CD14-positive monocyte (primary cell): ENCODE measurements at regions not wholly inside any gene's neighbourhood (a gene's known extent, or its start where the extent isn't known, plus 50 kb on each side); places are given as distances from the start of the nearest gene placed in this dataset.
A peak's percentile ranks its signal among the peaks of the same experiment; 100 is the strongest.

ENCODE experiments used
- DNase-seq, 3 donors: peaks; one replicate each; pipeline ENCODE4 v3.0.0-alpha.2; 2011 to 2022
- H2AFZ ChIP-seq: 2 replicates; pipeline ENCODE4 v1.6.0; 2012; ENCODE audit warnings: mild to moderate bottlenecking, low read depth, low read length, inconsistent platforms; ENCODE audit not compliant: insufficient read depth, poor library complexity, severe bottlenecking
- H3K27ac ChIP-seq, 2 donors: 1 replicate in 1 of 2; 2 replicates in 1 of 2; pipeline ENCODE4 v1.5.1; 2012 to 2013; ENCODE audit warnings: low read length in 2 of 2, control low read depth in 1 of 2, inconsistent platforms in 1 of 2, low read depth in 1 of 2, mild to moderate bottlenecking in 1 of 2
- H3K27me3 ChIP-seq, 2 donors: one replicate each; pipeline versions ENCODE4 v1.6.0 to v1.6.1; 2011 to 2013; ENCODE audit warnings: low read length in 2 of 2; ENCODE audit not compliant: control insufficient read depth in 2 of 2, insufficient read depth in 2 of 2
- H3K36me3 ChIP-seq, 2 donors: replicated peaks in 1 of 2; 1 replicate in 1 of 2; 2 replicates in 1 of 2; pipeline versions ENCODE4 v1.5.1 to v1.6.1; 2012 to 2013; ENCODE audit warnings: low read length in 2 of 2, control low read depth in 1 of 2, inconsistent platforms in 1 of 2, mild to moderate bottlenecking in 1 of 2; ENCODE audit not compliant: insufficient read depth in 2 of 2, control insufficient read depth in 1 of 2
- H3K4me1 ChIP-seq, 2 donors: 1 replicate in 1 of 2; 2 replicates in 1 of 2; pipeline versions ENCODE4 v1.5.1 to v1.6.1; 2012 to 2013; ENCODE audit warnings: low read length in 2 of 2, control low read depth in 1 of 2, inconsistent platforms in 1 of 2, mild to moderate bottlenecking in 1 of 2, moderate library complexity in 1 of 2; ENCODE audit not compliant: insufficient read depth in 2 of 2, control insufficient read depth in 1 of 2
- H3K4me2 ChIP-seq: replicated peaks from 2 replicates; pipeline ENCODE3; 2012; ENCODE audit warnings: low read length, moderate library complexity, mild to moderate bottlenecking; ENCODE audit not compliant: poor library complexity, severe bottlenecking; ENCODE audit errors: extremely low read depth
- H3K4me3 ChIP-seq, 3 experiments: fragments of 200-600 bp in 1 of 3; sonication (generic) in 1 of 3; replicated peaks in 1 of 3; 1 replicate in 2 of 3; 2 replicates in 1 of 3; pipeline ENCODE4 v1.5.1; 2011 to 2013; ENCODE audit warnings: low read length in 3 of 3, mild to moderate bottlenecking in 3 of 3, control low read depth in 2 of 3, low read depth in 2 of 3, inconsistent platforms in 1 of 3, moderate library complexity in 1 of 3
- H3K79me2 ChIP-seq: 2 replicates; pipeline ENCODE4 v1.6.0; 2012; ENCODE audit warnings: mild to moderate bottlenecking, control low read depth, inconsistent platforms, low read length, moderate library complexity; ENCODE audit not compliant: insufficient read depth
- H3K9ac ChIP-seq: 2 replicates; pipeline ENCODE4 v1.6.0; 2017; ENCODE audit warnings: low read length, mild to moderate bottlenecking; ENCODE audit not compliant: insufficient read depth, poor library complexity, severe bottlenecking
- H3K9me3 ChIP-seq, 2 donors: replicated peaks in 1 of 2; 1 replicate in 1 of 2; 2 replicates in 1 of 2; pipeline versions ENCODE4 v1.5.1 to v1.6.1; 2012 to 2013; ENCODE audit warnings: low read length in 2 of 2, control low read depth in 1 of 2; ENCODE audit not compliant: control insufficient read depth in 1 of 2, insufficient read depth in 1 of 2
- H4K20me1 ChIP-seq: 2 replicates; pipeline ENCODE4 v1.6.0; 2012; ENCODE audit warnings: mild to moderate bottlenecking, low read length, control low read depth, moderate library complexity; ENCODE audit not compliant: insufficient read depth
- H3K27ac Mint-ChIP-seq, 7 donors: one replicate each; pipeline ENCODE4 v1.8.0; 2020; ENCODE audit warnings: mild to moderate bottlenecking in 7 of 7, mixed read lengths in 7 of 7, moderate library complexity in 6 of 7, inconsistent platforms in 2 of 7
- H3K27me3 Mint-ChIP-seq, 3 donors: one replicate each; pipeline ENCODE4 v1.8.0; 2021 to 2022; ENCODE audit warnings: low read depth in 3 of 3, mild to moderate bottlenecking in 3 of 3, mixed read lengths in 3 of 3, moderate library complexity in 3 of 3, inconsistent platforms in 1 of 3
- H3K36me3 Mint-ChIP-seq, 2 donors: one replicate each; pipeline ENCODE4 v1.8.0; 2020; ENCODE audit warnings: mixed read lengths in 2 of 2, inconsistent platforms in 1 of 2, mild to moderate bottlenecking in 1 of 2
- H3K4me1 Mint-ChIP-seq: one replicate; pipeline ENCODE4 v1.8.0; 2020; ENCODE audit warnings: mild to moderate bottlenecking, mixed read lengths
- H3K4me3 Mint-ChIP-seq, 2 donors: one replicate each; pipeline ENCODE4 v1.8.0; 2020; ENCODE audit warnings: mild to moderate bottlenecking in 2 of 2, mixed read lengths in 2 of 2, moderate library complexity in 1 of 2
- H3K9me3 Mint-ChIP-seq, 7 donors: one replicate each; pipeline ENCODE4 v1.8.0; 2020 to 2022; ENCODE audit warnings: mixed read lengths in 7 of 7, mild to moderate bottlenecking in 6 of 7, moderate library complexity in 6 of 7, inconsistent platforms in 2 of 7
- WGBS: methylation state at CpG from one replicate; pipeline ENCODE4 v1.1.5; 2013; ENCODE audit warnings: missing lambda C conversion rate; ENCODE audit not compliant: insufficient coverage; 5-methylcytosine and 5-hydroxymethylcytosine counted together
- intact Hi-C, 2 donors: fragments of 100-400 bp; cut with micrococcal nuclease; formaldehyde crosslinking; loops; one replicate each; pipeline versions ENCODE4 v1.15.0 to v1.15.1; 2023
- TF ChIP-seq, protein P1 (sequence below): fragments of 200-600 bp; IDR thresholded peaks from one replicate; pipeline ENCODE4 v1.8.0; 2022; ENCODE audit warnings: antibody characterized with exemption, mild to moderate bottlenecking

DNA sequence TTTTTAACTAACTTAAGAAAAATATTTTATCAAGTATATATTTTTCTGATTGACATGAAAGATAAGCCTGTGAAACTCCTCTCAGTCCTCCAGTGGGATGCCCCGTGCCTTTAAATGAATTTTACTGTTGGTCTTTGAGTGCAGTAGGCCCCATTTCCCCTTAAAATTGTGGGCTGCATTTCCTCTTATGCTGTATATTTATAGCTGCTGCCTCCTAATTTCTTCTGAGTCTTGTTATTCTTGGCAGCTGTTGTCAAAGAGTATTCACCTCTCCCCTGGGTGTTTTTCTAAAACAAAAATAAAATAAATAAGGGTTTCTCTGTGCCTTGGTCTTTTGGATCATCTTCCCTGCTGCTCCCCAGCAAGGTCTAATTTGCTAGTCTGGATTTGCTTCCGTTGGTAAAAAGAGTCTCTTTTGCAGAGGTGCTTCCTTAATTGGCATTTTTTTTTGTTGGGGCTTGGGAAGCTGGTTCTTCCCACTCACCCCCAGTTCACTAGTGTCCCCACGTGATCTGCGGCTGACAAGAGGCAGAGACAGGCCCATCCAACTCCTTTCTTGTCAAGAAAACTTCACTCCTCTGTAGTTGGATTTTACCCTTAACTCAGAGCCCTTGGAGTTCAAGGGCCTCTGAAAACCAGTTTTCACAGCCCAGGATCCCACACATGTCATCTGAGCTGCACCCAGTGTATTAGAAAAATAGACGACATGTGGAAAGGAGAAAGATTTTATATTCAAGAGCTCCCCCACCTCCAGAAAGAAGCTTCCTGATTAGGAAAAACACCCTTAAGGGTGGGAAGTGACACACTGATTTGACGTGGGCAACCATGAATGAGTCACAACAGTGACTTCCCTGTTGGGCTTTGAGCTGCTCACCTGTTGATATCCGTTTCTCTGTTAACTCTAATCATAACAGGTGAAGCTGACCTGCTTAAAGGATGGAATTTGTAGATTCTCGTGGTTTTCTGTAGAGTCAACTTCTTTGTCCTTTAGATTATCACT, 431.5 kb downstream of the DCDC2C start:
- peak in 1 of 3 donors; percentile 5 for DNase-seq
- no peak overlapping the region for H3K27ac ChIP-seq
- no peak overlapping the region for H2AFZ ChIP-seq
- intact Hi-C loops = no loop called here
- no peaks in the 10 kb centered on the region for H3K36me3 ChIP-seq
- H3K9me3 Mint-ChIP-seq = peaks cover 16 to 29% (median 21%) of the 10 kb centered on the region in 7 donors
- H3K4me1 ChIP-seq = peaks cover 9 to 11% of the 10 kb centered on the region in 2 donors
- H3K27me3 Mint-ChIP-seq = peaks cover 0 to 1% (median 0%) of the 10 kb centered on the region in 3 donors
- H3K4me3 Mint-ChIP-seq = peak overlapping the region in 1 of 2 donors; percentile 23
- H3K4me3 ChIP-seq = no peak overlapping the region
- no peaks in the 10 kb centered on the region for H3K36me3 Mint-ChIP-seq
- 0% methylated on average over 1 of the region's 8 CpGs for WGBS
- peaks cover 15 to 34% of the 10 kb centered on the region in 2 donors for H3K9me3 ChIP-seq
- H3K79me2 ChIP-seq = no peaks in the 10 kb centered on the region
- no peaks in the 10 kb centered on the region for H4K20me1 ChIP-seq
- no peak overlapping the region for H3K9ac ChIP-seq
- H3K27ac Mint-ChIP-seq = peak overlapping the region in 5 of 7 donors; percentile 22 to 68 (median 60)
- H3K4me2 ChIP-seq = no peak overlapping the region
- peaks cover 8% of the 10 kb centered on the region for H3K4me1 Mint-ChIP-seq
- TF ChIP-seq, protein P1, sequence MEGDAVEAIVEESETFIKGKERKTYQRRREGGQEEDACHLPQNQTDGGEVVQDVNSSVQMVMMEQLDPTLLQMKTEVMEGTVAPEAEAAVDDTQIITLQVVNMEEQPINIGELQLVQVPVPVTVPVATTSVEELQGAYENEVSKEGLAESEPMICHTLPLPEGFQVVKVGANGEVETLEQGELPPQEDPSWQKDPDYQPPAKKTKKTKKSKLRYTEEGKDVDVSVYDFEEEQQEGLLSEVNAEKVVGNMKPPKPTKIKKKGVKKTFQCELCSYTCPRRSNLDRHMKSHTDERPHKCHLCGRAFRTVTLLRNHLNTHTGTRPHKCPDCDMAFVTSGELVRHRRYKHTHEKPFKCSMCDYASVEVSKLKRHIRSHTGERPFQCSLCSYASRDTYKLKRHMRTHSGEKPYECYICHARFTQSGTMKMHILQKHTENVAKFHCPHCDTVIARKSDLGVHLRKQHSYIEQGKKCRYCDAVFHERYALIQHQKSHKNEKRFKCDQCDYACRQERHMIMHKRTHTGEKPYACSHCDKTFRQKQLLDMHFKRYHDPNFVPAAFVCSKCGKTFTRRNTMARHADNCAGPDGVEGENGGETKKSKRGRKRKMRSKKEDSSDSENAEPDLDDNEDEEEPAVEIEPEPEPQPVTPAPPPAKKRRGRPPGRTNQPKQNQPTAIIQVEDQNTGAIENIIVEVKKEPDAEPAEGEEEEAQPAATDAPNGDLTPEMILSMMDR = no peak
- H3K27me3 ChIP-seq = no peaks in the 10 kb centered on the region

DNA sequence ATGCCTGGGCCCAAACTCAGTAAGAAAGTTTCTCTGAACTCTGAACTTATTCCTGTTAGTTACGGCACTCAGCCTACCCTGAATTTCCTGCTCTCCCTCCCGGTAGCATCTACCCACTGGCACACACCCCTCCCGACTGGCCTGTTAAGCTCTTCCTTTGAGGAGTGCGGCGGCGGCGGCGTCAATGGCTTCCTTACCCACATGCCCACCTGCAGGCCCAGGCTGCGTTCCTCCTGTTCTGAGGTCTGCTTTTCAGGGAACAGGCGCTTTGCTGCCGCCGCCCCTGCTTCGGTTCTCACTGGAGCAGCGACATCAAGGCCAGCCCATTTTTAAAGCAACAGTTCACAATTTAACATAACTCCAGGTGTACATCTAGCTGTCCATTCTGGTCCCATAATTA, 432.4 kb downstream of the DCDC2C start:
- Mint-ChIP-seq H3K27ac (no peak overlapping the region), H3K4me3 (no peak overlapping the region), H3K27me3 (peaks cover 0 to 1% (median 0%) of the 10 kb centered on the region in 3 donors), H3K36me3 (no peaks in the 10 kb centered on the region), H3K4me1 (peaks cover 8% of the 10 kb centered on the region), H3K9me3 (peaks cover 16 to 24% (median 18%) of the 10 kb centered on the region in 7 donors)
- TF ChIP-seq, protein P1 = no peak
- intact Hi-C loops = no loop called here
- Histone ChIP-seq H4K20me1 (no peaks in the 10 kb centered on the region), H3K9ac (no peak overlapping the region), H3K27ac (no peak overlapping the region), H3K4me3 (no peak overlapping the region), H2AFZ (no peak overlapping the region), H3K27me3 (no peaks in the 10 kb centered on the region), H3K79me2 (no peaks in the 10 kb centered on the region), H3K36me3 (no peaks in the 10 kb centered on the region), H3K4me1 (peaks cover 9 to 11% of the 10 kb centered on the region in 2 donors), H3K9me3 (peaks cover 15 to 25% of the 10 kb centered on the region in 2 donors), H3K4me2 (no peak overlapping the region)
- WGBS = 95% methylated on average over 12 of the region's 14 CpGs
- DNase-seq = no peak
